MCF 10A (cell line): ENCODE measurements at regions not wholly inside any gene's neighbourhood (a gene's known extent, or its start where the extent isn't known, plus 50 kb on each side); places are given as distances from the start of the nearest gene placed in this dataset.

Experiments used
- BruUV-seq: library from RNA; stranded (reverse); fragments of 400-500 nt; replicated peaks from 2 replicates; lab custom pipeline; 2021; lab: Mats Ljungman, UMichigan
- CTCF ChIA-PET: fragments of 300-600 bp; sonication (Branson Sonifier 250); formaldehyde crosslinking; extraction: SDS; loops from one replicate; lab custom pipeline; 2021; ENCODE audit warnings: antibody characterized with exemption, inconsistent platforms; lab: Yijun Ruan, JAX
- POLR2A ChIA-PET: fragments of 300-600, 350-650 bp; sonication (Branson Sonifier 250); formaldehyde crosslinking; extraction: SDS; loops from one replicate; lab custom pipeline; 2020; ENCODE audit warnings: antibody characterized with exemption, inconsistent platforms; lab: Yijun Ruan, JAX
- DNase-seq: peaks from one replicate; pipeline ENCODE4 v3.0.0-alpha.2; 2018; ENCODE audit not compliant: unreplicated experiment
- H3K27ac Mint-ChIP-seq: one replicate; pipeline ENCODE4 v1.8.0; 2022; ENCODE audit warnings: mild to moderate bottlenecking, low read depth, mixed read lengths; ENCODE audit not compliant: unreplicated experiment
- H3K27me3 Mint-ChIP-seq: one replicate; pipeline ENCODE4 v1.8.0; 2022; ENCODE audit warnings: mixed read lengths; ENCODE audit not compliant: insufficient read depth, unreplicated experiment
- H3K36me3 Mint-ChIP-seq: one replicate; pipeline ENCODE4 v1.8.0; 2022; ENCODE audit warnings: mild to moderate bottlenecking, moderate library complexity, mixed read lengths; ENCODE audit not compliant: insufficient read depth, unreplicated experiment
- H3K4me1 Mint-ChIP-seq: one replicate; pipeline ENCODE4 v1.8.0; 2022; ENCODE audit warnings: mixed read lengths; ENCODE audit not compliant: insufficient read depth, unreplicated experiment
- H3K4me3 Mint-ChIP-seq: one replicate; pipeline ENCODE4 v1.8.0; 2022; ENCODE audit warnings: mild to moderate bottlenecking, moderate library complexity, mixed read lengths; ENCODE audit not compliant: unreplicated experiment
- H3K9me3 Mint-ChIP-seq: one replicate; pipeline ENCODE4 v1.8.0; 2022; ENCODE audit warnings: mixed read lengths; ENCODE audit not compliant: unreplicated experiment
- intact Hi-C: fragments of 100-400 bp; cut with micrococcal nuclease; formaldehyde crosslinking; loops from 2 replicates; pipeline ENCODE4 v1.14.1; 2022
- TF ChIP-seq, protein P1 (sequence below): fragments of 200-600 bp; IDR thresholded peaks from one replicate; pipeline ENCODE4 v1.8.0; 2022; ENCODE audit warnings: antibody characterized with exemption, mild to moderate bottlenecking; ENCODE audit not compliant: unreplicated experiment

- H3K36me3 Mint-ChIP-seq, result no peaks in the 10 kb centered on the region
- POLR2A ChIA-PET, result no interaction called here
- TF ChIP-seq, protein P1, sequence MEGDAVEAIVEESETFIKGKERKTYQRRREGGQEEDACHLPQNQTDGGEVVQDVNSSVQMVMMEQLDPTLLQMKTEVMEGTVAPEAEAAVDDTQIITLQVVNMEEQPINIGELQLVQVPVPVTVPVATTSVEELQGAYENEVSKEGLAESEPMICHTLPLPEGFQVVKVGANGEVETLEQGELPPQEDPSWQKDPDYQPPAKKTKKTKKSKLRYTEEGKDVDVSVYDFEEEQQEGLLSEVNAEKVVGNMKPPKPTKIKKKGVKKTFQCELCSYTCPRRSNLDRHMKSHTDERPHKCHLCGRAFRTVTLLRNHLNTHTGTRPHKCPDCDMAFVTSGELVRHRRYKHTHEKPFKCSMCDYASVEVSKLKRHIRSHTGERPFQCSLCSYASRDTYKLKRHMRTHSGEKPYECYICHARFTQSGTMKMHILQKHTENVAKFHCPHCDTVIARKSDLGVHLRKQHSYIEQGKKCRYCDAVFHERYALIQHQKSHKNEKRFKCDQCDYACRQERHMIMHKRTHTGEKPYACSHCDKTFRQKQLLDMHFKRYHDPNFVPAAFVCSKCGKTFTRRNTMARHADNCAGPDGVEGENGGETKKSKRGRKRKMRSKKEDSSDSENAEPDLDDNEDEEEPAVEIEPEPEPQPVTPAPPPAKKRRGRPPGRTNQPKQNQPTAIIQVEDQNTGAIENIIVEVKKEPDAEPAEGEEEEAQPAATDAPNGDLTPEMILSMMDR, result no peak
- CTCF ChIA-PET, result interaction anchor here (0.6 to 1.0 kb wide), 3 partner anchors 13 to 819 kb away, joined by 3 to 5 read pairs (median 3); no protein-coding TSS in a partner anchor
- H3K4me1 Mint-ChIP-seq, result peaks cover 6% of the 10 kb centered on the region
- H3K27ac Mint-ChIP-seq, result no peak overlapping the region
- H3K27me3 Mint-ChIP-seq, result no peaks in the 10 kb centered on the region
- intact Hi-C loops, result no loop called here
- no peak overlapping the region for H3K4me3 Mint-ChIP-seq
- no peaks in the 10 kb centered on the region for H3K9me3 Mint-ChIP-seq
- DNase-seq, result no peak
- no TSS peak for BruUV-seq
Measured at GRCh38 chr3:117589454-117589853, 879.9 kb downstream of the TUSC7 start.

DNA sequence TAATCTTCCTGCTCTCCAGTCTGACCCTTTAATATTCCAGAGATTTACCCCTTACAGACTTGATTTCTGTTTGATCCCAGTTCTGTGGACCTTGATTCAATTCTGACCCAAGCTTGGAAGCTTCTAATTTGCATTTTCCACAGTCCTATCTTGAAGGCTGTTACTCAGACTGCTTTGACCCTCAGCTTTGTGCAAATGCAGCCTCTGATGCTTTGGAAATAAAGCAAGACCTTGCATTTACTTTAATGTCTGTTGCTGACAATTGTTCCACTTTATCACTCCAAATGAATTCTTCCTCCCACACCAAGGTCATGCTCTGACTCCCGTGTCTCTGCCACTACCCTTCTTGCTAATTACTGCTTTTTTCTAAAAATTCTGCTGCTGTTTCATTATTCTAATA is 886.0 kb downstream of the TUSC7 start:
- no TSS peak for BruUV-seq
- H3K9me3 Mint-ChIP-seq, result no peaks in the 10 kb centered on the region
- ChIA-PET CTCF (no interaction called here), POLR2A (no interaction called here)
- H3K4me1 Mint-ChIP-seq, result no peaks in the 10 kb centered on the region
- H3K36me3 Mint-ChIP-seq, result no peaks in the 10 kb centered on the region
- no peak for DNase-seq
- no peak overlapping the region for H3K27ac Mint-ChIP-seq
- H3K27me3 Mint-ChIP-seq, result no peaks in the 10 kb centered on the region
- intact Hi-C loops, result no loop called here
- no peak overlapping the region for H3K4me3 Mint-ChIP-seq
- TF ChIP-seq, protein P1, result no peak

- CTCF ChIA-PET, result interaction anchor here (0.6 to 0.7 kb wide), 3 partner anchors 9 to 434 kb away, joined by 3 to 4 read pairs (median 3); no protein-coding TSS in a partner anchor
- no peak for DNase-seq
- Mint-ChIP-seq H3K4me1 (no peaks in the 10 kb centered on the region), H3K27ac (no peak overlapping the region), H3K27me3 (no peaks in the 10 kb centered on the region), H3K36me3 (no peaks in the 10 kb centered on the region), H3K9me3 (no peaks in the 10 kb centered on the region), H3K4me3 (no peak overlapping the region)
- TF ChIP-seq, protein P1, result no peak
- POLR2A ChIA-PET, result no interaction called here
- intact Hi-C loops, result no loop called here
- no TSS peak for BruUV-seq
Measured at GRCh38 chr3:117596503-117596902, 886.9 kb downstream of the TUSC7 start.

- no peaks in the 10 kb centered on the region for H3K36me3 Mint-ChIP-seq
- H3K4me1 Mint-ChIP-seq, result no peaks in the 10 kb centered on the region
- TF ChIP-seq, protein P1, result no peak
- no peak overlapping the region for H3K27ac Mint-ChIP-seq
- BruUV-seq, result no TSS peak
- H3K9me3 Mint-ChIP-seq, result no peaks in the 10 kb centered on the region
- intact Hi-C loops, result no loop called here
- H3K4me3 Mint-ChIP-seq, result no peak overlapping the region
- H3K27me3 Mint-ChIP-seq, result no peaks in the 10 kb centered on the region
- ChIA-PET CTCF (interaction anchor here (0.6 to 0.7 kb wide), 4 partner anchors 11 to 1109 kb away, joined by 3 to 4 read pairs (median 3); no protein-coding TSS in a partner anchor), POLR2A (no interaction called here)
- DNase-seq, result no peak
Measured at GRCh38 chr3:117597865-117598264, 888.3 kb downstream of the TUSC7 start.
